Activated CD8-positive, alpha-beta memory T cell treated with anti-CD3 and anti-CD28 coated beads for 1 hour (primary cell): ENCODE measurements at regions not wholly inside any gene's neighbourhood (a gene's known extent, or its start where the extent isn't known, plus 50 kb on each side); places are given as distances from the start of the nearest gene placed in this dataset.

ENCODE experiments used
- DNase-seq, 2 donors: peaks; one replicate each; pipeline ENCODE4 v3.0.0-alpha.2; 2020; ENCODE audit warnings: low read depth in 1 of 2; ENCODE audit errors: extremely low read depth in 1 of 2

GRCh38 chr14:100673085-100673806, 53.4 kb upstream of the DLK1 start:
- no peak for DNase-seq

- DNase-seq = no peak
Observed at GRCh38 chr14:100673807-100674154, 52.9 kb upstream of the DLK1 start.

GRCh38 chr14:100674428-100674827, 52.3 kb upstream of the DLK1 start:
- no peak for DNase-seq

GRCh38 chr14:100674897-100675619, 51.6 kb upstream of the DLK1 start:
- no peak for DNase-seq

GRCh38 chr14:100675699-100676684, 50.7 kb upstream of the DLK1 start:
- DNase-seq = no peak
